ENCODE measurements at regions not wholly inside any gene's neighbourhood (a gene's known extent, or its start where the extent isn't known, plus 50 kb on each side); places are given as distances from the start of the nearest gene placed in this dataset.

DNA sequence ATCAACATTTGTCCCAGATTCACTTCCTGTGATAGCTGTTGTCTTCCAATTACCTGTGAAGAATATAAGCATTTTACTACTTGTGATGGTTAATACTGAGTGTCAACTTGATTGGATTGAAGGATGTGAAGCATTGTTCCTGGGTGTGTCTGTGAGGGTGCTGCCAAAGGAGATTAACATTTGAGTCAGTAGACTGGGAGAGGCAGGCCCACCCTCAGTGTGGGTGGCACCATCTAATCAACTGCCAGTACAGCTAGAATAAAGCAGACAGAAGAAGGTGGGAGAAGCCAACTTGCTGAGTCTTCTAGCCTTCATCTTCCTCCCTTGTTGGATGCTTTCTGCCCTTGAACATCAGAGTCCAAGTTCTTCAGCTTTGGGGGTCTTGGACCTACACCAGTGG, 660.4 kb upstream of the GOT2 start:
- Histone ChIP-seq H3K36me3 (ENCODE audit: control insufficient read depth, insufficient read depth, low read length) (no peaks in the 10 kb centered on the region), H3K9me3 (ENCODE audit: control insufficient read depth, insufficient read depth, low read length) (no peaks in the 10 kb centered on the region), H3K4me3 (ENCODE audit: low read length) (no peak overlapping the region), H3K27ac (ENCODE audit: low read length) (no peak overlapping the region), H3K27me3 (ENCODE audit: control insufficient read depth, insufficient read depth, low read length) (no peaks in the 10 kb centered on the region), H3K4me1 (ENCODE audit: control insufficient read depth, insufficient read depth, low read length) (no peaks in the 10 kb centered on the region)
- no peak for DNase-seq (ENCODE audit: low read depth, low spot score)

- Histone ChIP-seq H3K9me3 (ENCODE audit: control insufficient read depth, insufficient read depth, low read length) (no peaks in the 10 kb centered on the region), H3K4me3 (ENCODE audit: low read length) (no peak overlapping the region), H3K36me3 (ENCODE audit: control insufficient read depth, insufficient read depth, low read length) (no peaks in the 10 kb centered on the region), H3K27ac (ENCODE audit: low read length) (no peak overlapping the region), H3K27me3 (ENCODE audit: control insufficient read depth, insufficient read depth, low read length) (no peaks in the 10 kb centered on the region), H3K4me1 (ENCODE audit: control insufficient read depth, insufficient read depth, low read length) (no peaks in the 10 kb centered on the region)
- DNase-seq (ENCODE audit: low read depth, low spot score): no peak
- no CpG with 5 or more reads among the region's 2 CpGs for WGBS (ENCODE audit: insufficient coverage, insufficient read length)
Observed at GRCh38 chr16:59392911-59393310, 658.8 kb upstream of the GOT2 start.

DNA sequence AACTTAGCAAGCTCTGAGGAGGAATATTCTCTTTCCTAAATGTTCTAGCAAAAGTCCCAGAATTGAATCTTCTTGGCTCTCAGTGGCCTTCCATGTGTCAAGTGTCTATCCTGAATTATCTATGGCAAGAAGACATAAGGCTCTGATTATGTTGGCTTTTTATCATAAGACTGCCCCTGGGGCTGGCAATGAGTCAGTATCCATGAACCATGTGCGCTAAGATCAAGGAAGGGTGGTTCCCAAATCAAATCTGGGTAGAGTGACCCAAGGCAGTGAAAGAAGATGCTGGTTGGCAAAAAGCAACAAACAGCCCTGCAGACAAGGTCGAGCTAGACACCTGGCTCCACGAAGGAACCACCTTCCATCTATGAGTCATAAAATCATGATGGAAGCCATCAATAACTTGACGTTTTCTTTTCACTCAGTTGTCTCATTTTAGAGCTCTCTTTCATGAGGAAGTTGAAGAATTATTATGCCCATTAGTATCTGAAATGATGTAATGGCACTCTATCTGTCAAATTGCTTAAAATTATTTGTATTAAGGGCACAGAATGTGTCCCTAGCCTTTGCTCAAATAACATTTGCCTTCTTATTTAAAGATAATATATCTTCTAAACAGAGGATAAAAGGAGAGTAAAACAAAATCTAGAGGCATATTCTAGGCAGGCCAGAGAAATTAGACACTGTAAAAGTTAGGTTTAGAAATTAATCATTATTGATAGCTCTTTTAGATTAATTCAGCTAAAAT, 657.7 kb upstream of the GOT2 start:
- no CpG with 5 or more reads among the region's 4 CpGs for WGBS (ENCODE audit: insufficient coverage, insufficient read length)
- Histone ChIP-seq H3K4me1 (ENCODE audit: control insufficient read depth, insufficient read depth, low read length) (no peaks in the 10 kb centered on the region), H3K9me3 (ENCODE audit: control insufficient read depth, insufficient read depth, low read length) (no peaks in the 10 kb centered on the region), H3K4me3 (ENCODE audit: low read length) (no peak overlapping the region), H3K27ac (ENCODE audit: low read length) (no peak overlapping the region), H3K36me3 (ENCODE audit: control insufficient read depth, insufficient read depth, low read length) (no peaks in the 10 kb centered on the region), H3K27me3 (ENCODE audit: control insufficient read depth, insufficient read depth, low read length) (no peaks in the 10 kb centered on the region)
- DNase-seq (ENCODE audit: low read depth, low spot score): no peak

- no peaks in the 10 kb centered on the region for H3K36me3 ChIP-seq (ENCODE audit: control insufficient read depth, insufficient read depth, low read length)
- WGBS (ENCODE audit: insufficient coverage, insufficient read length): no CpG with 5 or more reads among the region's 3 CpGs
- no peak overlapping the region for H3K4me3 ChIP-seq (ENCODE audit: low read length)
- no peak overlapping the region for H3K27ac ChIP-seq (ENCODE audit: low read length)
- H3K9me3 ChIP-seq (ENCODE audit: control insufficient read depth, insufficient read depth, low read length): no peaks in the 10 kb centered on the region
- no peaks in the 10 kb centered on the region for H3K4me1 ChIP-seq (ENCODE audit: control insufficient read depth, insufficient read depth, low read length)
- no peak for DNase-seq (ENCODE audit: low read depth, low spot score)
- no peaks in the 10 kb centered on the region for H3K27me3 ChIP-seq (ENCODE audit: control insufficient read depth, insufficient read depth, low read length)
Observed at GRCh38 chr16:59385959-59386358, 651.8 kb upstream of the GOT2 start.

DNA sequence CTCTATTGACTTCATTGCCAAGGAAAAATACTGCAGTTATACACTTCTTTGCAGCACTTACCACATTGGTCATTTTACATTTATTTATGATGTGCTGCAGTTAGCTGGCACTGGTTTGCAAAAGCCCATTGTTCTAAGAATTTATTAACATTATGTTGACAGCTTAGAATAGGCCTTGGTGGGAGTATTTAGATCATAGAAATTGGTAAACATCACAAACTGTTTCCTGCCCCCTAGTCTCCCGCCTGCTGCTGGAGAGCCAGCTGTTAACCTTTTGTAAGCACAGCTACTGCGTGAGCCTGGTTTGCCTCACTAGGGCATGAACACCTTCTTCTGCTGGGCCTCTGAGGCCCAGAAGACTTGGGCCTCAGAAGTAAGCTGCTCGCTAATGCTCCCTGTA, 651.4 kb upstream of the GOT2 start:
- WGBS (ENCODE audit: insufficient coverage, insufficient read length): no CpG with 5 or more reads among the region's 3 CpGs
- no peak overlapping the region for H3K27ac ChIP-seq (ENCODE audit: low read length)

GRCh38 chr16:59373632-59374031, 639.5 kb upstream of the GOT2 start:
- DNase-seq (ENCODE audit: low read depth, low spot score): no peak
- Histone ChIP-seq H3K4me1 (ENCODE audit: control insufficient read depth, insufficient read depth, low read length) (no peaks in the 10 kb centered on the region), H3K27me3 (ENCODE audit: control insufficient read depth, insufficient read depth, low read length) (no peaks in the 10 kb centered on the region), H3K9me3 (ENCODE audit: control insufficient read depth, insufficient read depth, low read length) (no peaks in the 10 kb centered on the region), H3K27ac (ENCODE audit: low read length) (no peak overlapping the region), H3K36me3 (ENCODE audit: control insufficient read depth, insufficient read depth, low read length) (no peaks in the 10 kb centered on the region), H3K4me3 (ENCODE audit: low read length) (no peak overlapping the region)

More for the DNA sequence above, 651.4 kb upstream of the GOT2 start:
- Histone ChIP-seq H3K27me3 (ENCODE audit: control insufficient read depth, insufficient read depth, low read length) (no peaks in the 10 kb centered on the region), H3K4me1 (ENCODE audit: control insufficient read depth, insufficient read depth, low read length) (no peaks in the 10 kb centered on the region), H3K4me3 (ENCODE audit: low read length) (no peak overlapping the region), H3K36me3 (ENCODE audit: control insufficient read depth, insufficient read depth, low read length) (no peaks in the 10 kb centered on the region), H3K9me3 (ENCODE audit: control insufficient read depth, insufficient read depth, low read length) (no peaks in the 10 kb centered on the region)
- no peak for DNase-seq (ENCODE audit: low read depth, low spot score)

GRCh38 chr16:59370717-59371116, 636.6 kb upstream of the GOT2 start:
- WGBS (ENCODE audit: insufficient coverage, insufficient read length): no CpG with 5 or more reads among the region's 4 CpGs
- no peak for DNase-seq (ENCODE audit: low read depth, low spot score)
- H3K27me3 ChIP-seq (ENCODE audit: control insufficient read depth, insufficient read depth, low read length): no peaks in the 10 kb centered on the region

GRCh38 chr16:59369523-59369922, 635.4 kb upstream of the GOT2 start:
- Histone ChIP-seq H3K4me1 (ENCODE audit: control insufficient read depth, insufficient read depth, low read length) (no peaks in the 10 kb centered on the region), H3K9me3 (ENCODE audit: control insufficient read depth, insufficient read depth, low read length) (no peaks in the 10 kb centered on the region), H3K36me3 (ENCODE audit: control insufficient read depth, insufficient read depth, low read length) (no peaks in the 10 kb centered on the region), H3K27ac (ENCODE audit: low read length) (no peak overlapping the region), H3K27me3 (ENCODE audit: control insufficient read depth, insufficient read depth, low read length) (no peaks in the 10 kb centered on the region), H3K4me3 (ENCODE audit: low read length) (no peak overlapping the region)
- WGBS (ENCODE audit: insufficient coverage, insufficient read length): no CpG with 5 or more reads among the region's 5 CpGs
- DNase-seq (ENCODE audit: low read depth, low spot score): no peak

More at GRCh38 chr16:59370717-59371116, 636.6 kb upstream of the GOT2 start:
- Histone ChIP-seq H3K4me1 (ENCODE audit: control insufficient read depth, insufficient read depth, low read length) (no peaks in the 10 kb centered on the region), H3K36me3 (ENCODE audit: control insufficient read depth, insufficient read depth, low read length) (no peaks in the 10 kb centered on the region), H3K4me3 (ENCODE audit: low read length) (no peak overlapping the region), H3K9me3 (ENCODE audit: control insufficient read depth, insufficient read depth, low read length) (no peaks in the 10 kb centered on the region), H3K27ac (ENCODE audit: low read length) (no peak overlapping the region)

GRCh38 chr16:59368586-59368985, 634.5 kb upstream of the GOT2 start:
- H3K4me3 ChIP-seq (ENCODE audit: low read length): no peak overlapping the region
- H3K9me3 ChIP-seq (ENCODE audit: control insufficient read depth, insufficient read depth, low read length): no peaks in the 10 kb centered on the region
- no peaks in the 10 kb centered on the region for H3K27me3 ChIP-seq (ENCODE audit: control insufficient read depth, insufficient read depth, low read length)
- no peaks in the 10 kb centered on the region for H3K4me1 ChIP-seq (ENCODE audit: control insufficient read depth, insufficient read depth, low read length)
- no peaks in the 10 kb centered on the region for H3K36me3 ChIP-seq (ENCODE audit: control insufficient read depth, insufficient read depth, low read length)
- 100% methylated on average over 1 of the region's 6 CpGs for WGBS (ENCODE audit: insufficient coverage, insufficient read length)
- no peak for DNase-seq (ENCODE audit: low read depth, low spot score)
- H3K27ac ChIP-seq (ENCODE audit: low read length): no peak overlapping the region

- DNase-seq (ENCODE audit: low read depth, low spot score): no peak
- no peaks in the 10 kb centered on the region for H3K36me3 ChIP-seq (ENCODE audit: control insufficient read depth, insufficient read depth, low read length)
- H3K27ac ChIP-seq (ENCODE audit: low read length): no peak overlapping the region
- peaks cover 2% of the 10 kb centered on the region; the same call in 1 of the 2 replicates for H3K4me1 ChIP-seq (ENCODE audit: control insufficient read depth, insufficient read depth, low read length)
- no CpG with 5 or more reads among the region's 1 CpG for WGBS (ENCODE audit: insufficient coverage, insufficient read length)
- no peaks in the 10 kb centered on the region for H3K27me3 ChIP-seq (ENCODE audit: control insufficient read depth, insufficient read depth, low read length)
- H3K4me3 ChIP-seq (ENCODE audit: low read length): no peak overlapping the region
- no peaks in the 10 kb centered on the region for H3K9me3 ChIP-seq (ENCODE audit: control insufficient read depth, insufficient read depth, low read length)
Observed at GRCh38 chr16:59356709-59357108, 622.6 kb upstream of the GOT2 start.

DNA sequence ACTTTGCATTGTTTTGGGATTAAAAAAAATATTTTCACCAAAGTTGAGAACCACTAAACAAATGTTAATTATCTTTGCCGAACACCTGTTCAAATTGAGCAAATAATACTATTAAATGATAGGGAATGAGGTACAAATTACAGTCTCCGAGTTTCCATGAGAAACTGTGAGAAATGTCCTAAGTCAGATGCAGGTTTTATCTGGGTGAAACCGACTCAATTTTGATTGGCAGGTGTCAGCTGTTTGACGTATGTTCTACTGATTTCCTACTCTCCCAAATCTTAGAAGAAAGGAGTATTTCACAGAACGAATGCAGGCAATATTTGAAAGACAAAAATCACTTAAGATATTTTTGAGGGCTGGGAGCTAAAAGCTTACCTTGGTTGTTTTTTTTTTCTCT, 622.0 kb upstream of the GOT2 start:
- no peak for DNase-seq (ENCODE audit: low read depth, low spot score)
- Histone ChIP-seq H3K9me3 (ENCODE audit: control insufficient read depth, insufficient read depth, low read length) (no peaks in the 10 kb centered on the region), H3K4me1 (ENCODE audit: control insufficient read depth, insufficient read depth, low read length) (peaks cover 2% of the 10 kb centered on the region; the same call in 1 of the 2 replicates), H3K36me3 (ENCODE audit: control insufficient read depth, insufficient read depth, low read length) (no peaks in the 10 kb centered on the region), H3K27ac (ENCODE audit: low read length) (no peak overlapping the region), H3K4me3 (ENCODE audit: low read length) (no peak overlapping the region), H3K27me3 (ENCODE audit: control insufficient read depth, insufficient read depth, low read length) (no peaks in the 10 kb centered on the region)
- WGBS (ENCODE audit: insufficient coverage, insufficient read length): no CpG with 5 or more reads among the region's 5 CpGs
